ENCODE measurements at regions not wholly inside any gene's neighbourhood (a gene's known extent, or its start where the extent isn't known, plus 50 kb on each side); places are given as distances from the start of the nearest gene placed in this dataset.

DNA sequence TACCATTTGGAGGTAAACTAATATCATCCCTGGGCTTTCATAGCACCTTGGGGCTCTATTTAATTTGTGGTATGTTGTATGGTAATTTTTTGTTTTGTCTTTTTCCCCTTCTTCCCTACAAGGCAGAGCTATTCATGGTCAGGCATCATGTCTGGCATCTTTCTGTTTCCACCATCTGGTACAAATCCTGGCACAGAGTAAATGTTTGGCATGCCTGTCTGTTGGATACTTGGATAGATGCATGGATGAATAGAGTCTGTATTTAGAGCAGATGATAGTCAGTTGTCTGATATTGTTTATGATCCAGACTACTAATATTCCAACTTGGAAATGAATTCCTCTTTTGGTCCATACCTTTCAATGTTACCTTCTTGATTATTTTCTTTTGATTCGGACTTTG lies 139.8 kb downstream of the NEDD1 start:
- H3K9me3 ChIP-seq (replicated peaks; ENCODE audit: control insufficient read depth, insufficient read depth, low read length), result no peaks in the 10 kb centered on the region
- no peak for TF ChIP-seq GATA2 (IDR thresholded peaks at IDR 0.05; ENCODE audit: insufficient read depth, insufficient read length, low read depth, low read length)
- TF ChIP-seq MYC (IDR thresholded peaks at IDR 0.05; ENCODE audit: low read depth, low read length), result no peak
- no peak for TF ChIP-seq EZH2 (IDR thresholded peaks at IDR 0.05; ENCODE audit: borderline replicate concordance, low read depth, low read length, severe bottlenecking)
- no peak for TF ChIP-seq JUN (IDR thresholded peaks at IDR 0.05; ENCODE audit: borderline replicate concordance, insufficient read depth, insufficient read length, low read depth)
- no peak for TF ChIP-seq POLR2A (IDR thresholded peaks at IDR 0.05; ENCODE audit: low read depth, low read length)
- TF ChIP-seq, protein P1, sequence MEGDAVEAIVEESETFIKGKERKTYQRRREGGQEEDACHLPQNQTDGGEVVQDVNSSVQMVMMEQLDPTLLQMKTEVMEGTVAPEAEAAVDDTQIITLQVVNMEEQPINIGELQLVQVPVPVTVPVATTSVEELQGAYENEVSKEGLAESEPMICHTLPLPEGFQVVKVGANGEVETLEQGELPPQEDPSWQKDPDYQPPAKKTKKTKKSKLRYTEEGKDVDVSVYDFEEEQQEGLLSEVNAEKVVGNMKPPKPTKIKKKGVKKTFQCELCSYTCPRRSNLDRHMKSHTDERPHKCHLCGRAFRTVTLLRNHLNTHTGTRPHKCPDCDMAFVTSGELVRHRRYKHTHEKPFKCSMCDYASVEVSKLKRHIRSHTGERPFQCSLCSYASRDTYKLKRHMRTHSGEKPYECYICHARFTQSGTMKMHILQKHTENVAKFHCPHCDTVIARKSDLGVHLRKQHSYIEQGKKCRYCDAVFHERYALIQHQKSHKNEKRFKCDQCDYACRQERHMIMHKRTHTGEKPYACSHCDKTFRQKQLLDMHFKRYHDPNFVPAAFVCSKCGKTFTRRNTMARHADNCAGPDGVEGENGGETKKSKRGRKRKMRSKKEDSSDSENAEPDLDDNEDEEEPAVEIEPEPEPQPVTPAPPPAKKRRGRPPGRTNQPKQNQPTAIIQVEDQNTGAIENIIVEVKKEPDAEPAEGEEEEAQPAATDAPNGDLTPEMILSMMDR (IDR thresholded peaks at IDR 0.05; ENCODE audit: extremely low read depth in 1 of 2, insufficient read depth in 1 of 2, low read depth in 1 of 2, low read length in 2 of 2), result no peak
- no peak for TF ChIP-seq FOS (IDR thresholded peaks at IDR 0.05; ENCODE audit: borderline replicate concordance, insufficient read depth, low read length)
- TF ChIP-seq, protein P2, sequence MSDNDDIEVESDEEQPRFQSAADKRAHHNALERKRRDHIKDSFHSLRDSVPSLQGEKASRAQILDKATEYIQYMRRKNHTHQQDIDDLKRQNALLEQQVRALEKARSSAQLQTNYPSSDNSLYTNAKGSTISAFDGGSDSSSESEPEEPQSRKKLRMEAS (IDR thresholded peaks at IDR 0.05; ENCODE audit: insufficient read depth, insufficient read length), result no peak
- no peak for TF ChIP-seq POLR2AphosphoS5 (IDR thresholded peaks at IDR 0.05; ENCODE audit: insufficient read depth, low read depth, low read length)
- H3K79me2 ChIP-seq (ENCODE audit: control insufficient read depth, insufficient read depth, low read length), result no peaks in the 10 kb centered on the region
- H3K9me1 ChIP-seq (replicated peaks; ENCODE audit: control insufficient read depth, extremely low read depth, insufficient read depth, low read length), result no peaks in the 10 kb centered on the region
- no peak overlapping the region for H3K27ac ChIP-seq (ENCODE audit: insufficient read depth, low read depth, low read length)
- H3K9ac ChIP-seq (replicated peaks; ENCODE audit: extremely low read depth, insufficient read depth, low read length), result no peak overlapping the region
- peaks cover 2 to 3% of the 10 kb centered on the region in 2 experiments for H3K27me3 ChIP-seq (ENCODE audit: control insufficient read depth in 2 of 2, insufficient read depth in 2 of 2, low read length in 2 of 2)
- no peaks in the 10 kb centered on the region for H4K20me1 ChIP-seq (replicated peaks; ENCODE audit: control insufficient read depth, extremely low read depth, insufficient read depth, low read length)
- H3K4me1 ChIP-seq (ENCODE audit: control insufficient read depth, extremely low read depth, insufficient read depth, low read length), result no peaks in the 10 kb centered on the region
- POLR2A ChIA-PET, result no interaction called here
- FAIRE-seq (no peak), DNase-seq (ENCODE audit: low read depth, low spot score) (no peak)
- dilution Hi-C loops (cut with MboI; ENCODE audit: extremely low pct_ligation_motif_present, low sequenced_read_pairs) (no loop called here), intact Hi-C loops (cut with micrococcal nuclease) (no loop called here)
- no peaks in the 10 kb centered on the region for H3K36me3 ChIP-seq (ENCODE audit: control insufficient read depth in 2 of 2, extremely low read depth in 1 of 2, insufficient read depth in 2 of 2, low read length in 2 of 2)
- H3K4me2 ChIP-seq (ENCODE audit: insufficient read depth, low read length), result no peak overlapping the region
- no peak overlapping the region for H3K4me3 ChIP-seq (replicated peaks in 1 of 3; ENCODE audit: insufficient read depth in 1 of 3, low read depth in 1 of 3, low read length in 3 of 3)
- CTCF ChIA-PET, result no interaction called here
- no peak overlapping the region for H2AFZ ChIP-seq (ENCODE audit: low read depth, low read length)
- no TSS peak for BruUV-seq (replicated peaks)
